ENCODE measurements at regions not wholly inside any gene's neighbourhood (a gene's known extent, or its start where the extent isn't known, plus 50 kb on each side); places are given as distances from the start of the nearest gene placed in this dataset.

- TF ChIP-seq CTCF (IDR thresholded peaks at IDR 0.05; ENCODE audit: low read depth, low read length) (no peak), POLR2A (IDR thresholded peaks at IDR 0.05; ENCODE audit: extremely low read depth, insufficient read length) (no peak)
These were observed 520.6 kb downstream of the TNS1 start for GRCh38 chr2:217482056-217482710.

All from NB4 (cell line).